Neuronal stem cell (in vitro differentiated cells): ENCODE measurements at regions not wholly inside any gene's neighbourhood (a gene's known extent, or its start where the extent isn't known, plus 50 kb on each side); places are given as distances from the start of the nearest gene placed in this dataset.

Experiments
- DNase-seq: peaks from one replicate; pipeline ENCODE4 v3.0.0-alpha.2; 2013; ENCODE audit warnings: low spot score
- H2AFZ ChIP-seq: one replicate; pipeline ENCODE4 v1.6.1; 2013; ENCODE audit warnings: mild to moderate bottlenecking, low read length, inconsistent platforms
- H2AK5ac ChIP-seq: 2 replicates; pipeline ENCODE4 v1.6.1; 2013; ENCODE audit warnings: low read depth, mild to moderate bottlenecking, inconsistent platforms, low read length, moderate library complexity, mixed read lengths
- H2BK120ac ChIP-seq: 2 replicates; pipeline ENCODE4 v1.6.1; 2013; ENCODE audit warnings: low read depth, mild to moderate bottlenecking, inconsistent platforms, low read length, moderate library complexity, mixed read lengths
- H2BK12ac ChIP-seq: one replicate; pipeline ENCODE4 v1.6.1; 2013; ENCODE audit warnings: low read length, inconsistent platforms
- H2BK15ac ChIP-seq: 2 replicates; pipeline ENCODE4 v1.6.1; 2013; ENCODE audit warnings: mild to moderate bottlenecking, low read length, inconsistent platforms, mixed read lengths
- H2BK5ac ChIP-seq: one replicate; pipeline ENCODE4 v1.6.1; 2013; ENCODE audit warnings: inconsistent platforms, mild to moderate bottlenecking, low read length, moderate library complexity
- H3K14ac ChIP-seq: one replicate; pipeline ENCODE4 v1.6.1; 2013; ENCODE audit warnings: low read length, inconsistent platforms
- H3K18ac ChIP-seq: 2 replicates; pipeline ENCODE4 v1.6.1; 2013; ENCODE audit warnings: low read length, inconsistent platforms
- H3K23ac ChIP-seq: 2 replicates; pipeline ENCODE4 v1.6.1; 2013; ENCODE audit warnings: low read depth, mild to moderate bottlenecking, mixed read lengths, low read length, inconsistent platforms; ENCODE audit not compliant: poor library complexity
- H3K27ac ChIP-seq: replicated peaks from 3 replicates; pipeline ENCODE4 v1.5.1; 2013; ENCODE audit warnings: low read length, inconsistent platforms
- H3K27me3 ChIP-seq, 3 experiments: 2 replicates each; pipeline ENCODE4 v1.6.1; 2013; ENCODE audit warnings: low read length in 3 of 3, mild to moderate bottlenecking in 2 of 3, inconsistent platforms in 1 of 3, low read depth in 1 of 3, mixed read lengths in 1 of 3, moderate library complexity in 1 of 3; ENCODE audit not compliant: control insufficient read depth in 3 of 3, insufficient read depth in 3 of 3
- H3K36me3 ChIP-seq, 2 donors: replicated peaks in 1 of 2; 2 replicates each; pipeline ENCODE4 v1.6.1; 2013; ENCODE audit warnings: low read length in 2 of 2; ENCODE audit not compliant: control insufficient read depth in 2 of 2, insufficient read depth in 2 of 2
- H3K4ac ChIP-seq: 2 replicates; pipeline ENCODE4 v1.6.1; 2013; ENCODE audit warnings: inconsistent platforms, mild to moderate bottlenecking, low read length, moderate library complexity
- H3K4me1 ChIP-seq, 2 donors: 1 replicate in 1 of 2; 2 replicates in 1 of 2; pipeline ENCODE4 v1.6.1; 2013; ENCODE audit warnings: low read length in 2 of 2, low read depth in 1 of 2; ENCODE audit not compliant: control insufficient read depth in 2 of 2, insufficient read depth in 1 of 2
- H3K4me2 ChIP-seq: one replicate; pipeline ENCODE4 v1.6.1; 2013; ENCODE audit warnings: mild to moderate bottlenecking, low read length, inconsistent platforms; ENCODE audit not compliant: insufficient read depth, poor library complexity, severe bottlenecking
- H3K4me3 ChIP-seq, 2 donors: 2 replicates each; pipeline ENCODE4 v1.5.1; 2013; ENCODE audit warnings: low read length in 2 of 2, mild to moderate bottlenecking in 2 of 2, inconsistent platforms in 1 of 2, moderate library complexity in 1 of 2
- H3K79me1 ChIP-seq: one replicate; pipeline ENCODE4 v1.6.1; 2013; ENCODE audit warnings: low read depth, mild to moderate bottlenecking, inconsistent platforms, low read length, moderate library complexity
- H3K9ac ChIP-seq: one replicate; pipeline ENCODE4 v1.6.1; 2013; ENCODE audit warnings: mild to moderate bottlenecking, low read depth, low read length, inconsistent platforms; ENCODE audit not compliant: poor library complexity
- H3K9me3 ChIP-seq, 2 donors: replicated peaks in 1 of 2; 2 replicates each; pipeline versions ENCODE3 to v1.6.1; 2013; ENCODE audit warnings: low read length in 2 of 2, mild to moderate bottlenecking in 2 of 2, inconsistent platforms in 1 of 2, low read depth in 1 of 2, mixed read lengths in 1 of 2, moderate library complexity in 1 of 2; ENCODE audit not compliant: control insufficient read depth in 2 of 2, insufficient read depth in 1 of 2
- H4K8ac ChIP-seq: one replicate; pipeline ENCODE4 v1.6.1; 2013; ENCODE audit warnings: low read depth, mild to moderate bottlenecking, inconsistent platforms, low read length, moderate library complexity
- H4K91ac ChIP-seq: one replicate; pipeline ENCODE4 v1.6.1; 2013; ENCODE audit warnings: low read length, low read depth, mild to moderate bottlenecking, inconsistent platforms; ENCODE audit not compliant: poor library complexity
- whole genome bisulfite sequencing, 2 donors: extraction: QIAGEN DNeasy Blood & Tissue Kit; methylation state at CpG; one replicate each; pipeline ENCODE4 v1.1.7; 2013; ENCODE audit warnings: missing lambda C conversion rate in 2 of 2, mixed read lengths in 1 of 2; ENCODE audit not compliant: insufficient read length in 2 of 2, insufficient replicate concordance in 1 of 2; ENCODE audit errors: extremely low coverage in 2 of 2; 5-methylcytosine and 5-hydroxymethylcytosine counted together

- Histone ChIP-seq H3K23ac (no peak overlapping the region), H4K91ac (no peak overlapping the region), H3K36me3 (no peaks in the 10 kb centered on the region), H3K9me3 (peaks cover 0 to 3% of the 10 kb centered on the region in 2 donors), H2BK15ac (no peak overlapping the region), H3K14ac (no peak overlapping the region), H2AK5ac (no peak overlapping the region), H3K79me1 (no peaks in the 10 kb centered on the region), H3K4me1 (peaks cover 4 to 15% of the 10 kb centered on the region in 2 donors), H3K4ac (no peak overlapping the region), H3K4me3 (no peak overlapping the region), H2BK5ac (no peak overlapping the region), H4K8ac (no peak overlapping the region), H3K9ac (no peak overlapping the region), H3K4me2 (no peak overlapping the region), H2AFZ (no peak overlapping the region), H3K27me3 (peaks cover 0 to 2% (median 0%) of the 10 kb centered on the region in 3 experiments), H3K18ac (no peak overlapping the region), H2BK120ac (no peak overlapping the region), H2BK12ac (no peak overlapping the region), H3K27ac (no peak overlapping the region)
- DNase-seq, result no peak
- no CpG with 5 or more reads among the region's 6 CpGs for WGBS, 2 donors
Observed at GRCh38 chr2:104744537-104744936, 109.4 kb upstream of the POU3F3 start.

GRCh38 chr2:104745846-104746245, 108.1 kb upstream of the POU3F3 start:
- no peak overlapping the region for H4K91ac ChIP-seq
- no peak overlapping the region for H3K4me2 ChIP-seq
- H3K79me1 ChIP-seq, result no peaks in the 10 kb centered on the region
- H3K27me3 ChIP-seq, result peaks cover 0 to 2% (median 0%) of the 10 kb centered on the region in 3 experiments
- no peak overlapping the region for H2BK12ac ChIP-seq
- no peaks in the 10 kb centered on the region for H3K36me3 ChIP-seq
- no peak overlapping the region for H3K23ac ChIP-seq
- no peak overlapping the region for H2AFZ ChIP-seq
- H2AK5ac ChIP-seq, result no peak overlapping the region
- no CpG with 5 or more reads among the region's 13 CpGs for WGBS, 2 donors
- H3K4me3 ChIP-seq, result no peak overlapping the region
- H3K4me1 ChIP-seq, result peaks cover 7 to 20% of the 10 kb centered on the region in 2 donors
- DNase-seq, result no peak
- H3K27ac ChIP-seq, result no peak overlapping the region
- H2BK15ac ChIP-seq, result no peak overlapping the region
- H3K14ac ChIP-seq, result no peak overlapping the region
- no peak overlapping the region for H2BK120ac ChIP-seq
- H4K8ac ChIP-seq, result no peak overlapping the region
- H3K4ac ChIP-seq, result no peak overlapping the region
- peak overlapping the region; percentile 57 for H3K9ac ChIP-seq
- peaks cover 0 to 3% of the 10 kb centered on the region in 2 donors for H3K9me3 ChIP-seq
- no peak overlapping the region for H2BK5ac ChIP-seq
- peak overlapping the region; percentile 24 for H3K18ac ChIP-seq

- no peak for DNase-seq
- peaks cover 7 to 18% of the 10 kb centered on the region in 2 donors for H3K4me1 ChIP-seq
- no peak overlapping the region for H4K8ac ChIP-seq
- H3K4me3 ChIP-seq, result no peak overlapping the region
- H3K4me2 ChIP-seq, result no peak overlapping the region
- H2BK12ac ChIP-seq, result no peak overlapping the region
- no peak overlapping the region for H2BK5ac ChIP-seq
- H3K18ac ChIP-seq, result peak overlapping the region; percentile 6
- H2BK120ac ChIP-seq, result no peak overlapping the region
- no peak overlapping the region for H3K23ac ChIP-seq
- no peak overlapping the region for H3K9ac ChIP-seq
- no peak overlapping the region for H3K27ac ChIP-seq
- no peak overlapping the region for H3K4ac ChIP-seq
- no peak overlapping the region for H4K91ac ChIP-seq
- H3K36me3 ChIP-seq, result no peaks in the 10 kb centered on the region
- peaks cover 0 to 3% of the 10 kb centered on the region in 2 donors for H3K9me3 ChIP-seq
- H2AFZ ChIP-seq, result no peak overlapping the region
- no CpG with 5 or more reads among the region's 8 CpGs for WGBS, 2 donors
- peaks cover 0 to 2% (median 0%) of the 10 kb centered on the region in 3 experiments for H3K27me3 ChIP-seq
- H2AK5ac ChIP-seq, result no peak overlapping the region
- no peak overlapping the region for H3K14ac ChIP-seq
- no peak overlapping the region for H2BK15ac ChIP-seq
- H3K79me1 ChIP-seq, result no peaks in the 10 kb centered on the region
Observed at GRCh38 chr2:104746299-104746698, 107.6 kb upstream of the POU3F3 start.

- no peak overlapping the region for H3K14ac ChIP-seq
- H3K27ac ChIP-seq, result no peak overlapping the region
- no peak overlapping the region for H3K4me3 ChIP-seq
- no peaks in the 10 kb centered on the region for H3K36me3 ChIP-seq
- H4K91ac ChIP-seq, result no peak overlapping the region
- H2BK120ac ChIP-seq, result no peak overlapping the region
- DNase-seq, result no peak
- H2BK12ac ChIP-seq, result peak overlapping the region; percentile 63
- H3K18ac ChIP-seq, result peak overlapping the region; percentile 93
- H4K8ac ChIP-seq, result no peak overlapping the region
- no peak overlapping the region for H2BK15ac ChIP-seq
- peaks cover 0 to 3% of the 10 kb centered on the region in 2 donors for H3K9me3 ChIP-seq
- H3K79me1 ChIP-seq, result no peaks in the 10 kb centered on the region
- no peak overlapping the region for H3K9ac ChIP-seq
- peaks cover 7 to 18% of the 10 kb centered on the region in 2 donors for H3K4me1 ChIP-seq
- no CpG with 5 or more reads among the region's 24 CpGs for WGBS, 2 donors
- peak overlapping the region; percentile 6 for H3K23ac ChIP-seq
- no peak overlapping the region for H3K4ac ChIP-seq
- H2BK5ac ChIP-seq, result no peak overlapping the region
- no peak overlapping the region for H2AFZ ChIP-seq
- peak overlapping the region; percentile 68 for H2AK5ac ChIP-seq
- peaks cover 0 to 2% (median 0%) of the 10 kb centered on the region in 3 experiments for H3K27me3 ChIP-seq
- no peak overlapping the region for H3K4me2 ChIP-seq
Observed at GRCh38 chr2:104746858-104747257, 107.1 kb upstream of the POU3F3 start.
